GM18909 (cell line): ENCODE measurements at regions not wholly inside any gene's neighbourhood (a gene's known extent, or its start where the extent isn't known, plus 50 kb on each side); places are given as distances from the start of the nearest gene placed in this dataset.

Source experiments
- ATAC-seq: cut with Tn5 transposase; IDR thresholded peaks from one replicate; pipeline ENCODE4 v1.9.1; 2021; ENCODE audit warnings: mild to moderate bottlenecking; ENCODE audit not compliant: unreplicated experiment, poor library complexity

DNA sequence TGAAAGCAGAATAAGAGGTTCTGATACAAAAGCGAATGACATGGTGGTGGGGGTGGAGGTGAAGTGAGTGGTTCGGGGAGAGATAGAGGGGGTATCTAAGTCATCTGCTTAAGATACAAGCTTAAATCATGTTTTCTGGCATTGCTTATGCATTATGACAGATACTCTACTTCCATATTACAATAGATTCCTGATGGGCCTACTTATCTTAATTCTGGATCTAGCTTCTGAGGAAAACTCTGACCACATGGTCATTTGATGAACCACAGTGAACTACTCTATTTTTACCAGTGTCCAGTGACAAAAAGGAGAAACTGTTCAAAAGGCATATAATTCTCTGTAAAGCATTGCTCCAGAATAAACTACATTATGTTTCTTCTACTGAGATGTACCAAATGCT is 673.7 kb upstream of the CCDC54 start:
- ATAC-seq = no peak

DNA sequence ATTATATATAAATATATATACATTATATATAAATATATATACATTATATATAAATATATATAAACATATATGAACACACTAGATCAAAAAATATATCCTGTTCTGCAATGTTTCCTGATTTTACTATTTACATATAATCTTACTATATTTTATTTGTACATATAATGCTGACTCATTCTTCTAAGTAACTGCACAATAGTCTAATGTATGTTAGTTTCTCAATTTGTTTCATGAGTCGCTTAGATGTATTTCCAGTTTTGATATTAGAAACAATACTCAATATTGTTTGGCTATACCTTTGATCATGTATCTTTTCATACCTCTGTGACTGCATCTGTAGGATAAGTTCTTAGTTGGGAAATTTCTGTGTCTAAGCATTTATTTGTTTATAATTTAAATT is 669.9 kb upstream of the CCDC54 start:
- no peak for ATAC-seq

DNA sequence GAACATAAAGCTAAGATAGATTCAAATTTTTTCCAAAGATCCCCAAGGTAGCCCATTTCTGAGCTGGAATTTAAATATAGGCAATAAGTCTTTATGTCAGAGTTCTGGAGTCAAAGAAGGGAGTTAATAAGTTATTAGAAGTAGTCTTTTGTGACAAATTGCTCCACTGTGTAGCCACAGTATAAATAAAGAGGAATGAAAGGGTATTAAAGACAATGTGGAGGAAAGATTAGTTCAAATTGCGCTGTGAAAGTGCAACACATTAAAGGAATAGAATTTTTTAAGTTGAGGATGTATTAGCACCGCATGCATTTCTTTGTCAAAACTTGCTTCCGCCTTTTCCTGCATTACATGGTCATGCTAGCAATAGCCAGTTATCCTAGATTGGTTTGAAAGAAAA is 666.6 kb upstream of the CCDC54 start:
- ATAC-seq = no peak

DNA sequence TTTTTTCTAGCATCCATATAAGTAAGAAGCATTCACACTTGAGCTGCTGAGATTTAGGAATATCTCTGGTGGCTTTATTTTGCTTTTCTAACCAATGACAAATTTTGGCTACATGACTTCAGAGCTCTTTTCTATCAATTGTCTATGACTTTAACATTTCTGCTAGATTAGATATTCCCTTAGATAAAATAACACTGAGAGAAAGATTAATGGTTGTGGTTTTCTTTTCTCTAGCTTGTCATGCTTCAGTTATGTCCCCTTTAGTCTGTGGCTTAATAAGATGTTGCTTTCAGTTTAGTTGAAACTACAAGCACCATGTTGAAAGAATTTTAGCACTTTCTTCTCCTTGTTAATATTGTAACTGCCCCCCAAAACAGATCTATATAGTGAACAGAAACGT is 665.6 kb upstream of the CCDC54 start:
- no peak for ATAC-seq

DNA sequence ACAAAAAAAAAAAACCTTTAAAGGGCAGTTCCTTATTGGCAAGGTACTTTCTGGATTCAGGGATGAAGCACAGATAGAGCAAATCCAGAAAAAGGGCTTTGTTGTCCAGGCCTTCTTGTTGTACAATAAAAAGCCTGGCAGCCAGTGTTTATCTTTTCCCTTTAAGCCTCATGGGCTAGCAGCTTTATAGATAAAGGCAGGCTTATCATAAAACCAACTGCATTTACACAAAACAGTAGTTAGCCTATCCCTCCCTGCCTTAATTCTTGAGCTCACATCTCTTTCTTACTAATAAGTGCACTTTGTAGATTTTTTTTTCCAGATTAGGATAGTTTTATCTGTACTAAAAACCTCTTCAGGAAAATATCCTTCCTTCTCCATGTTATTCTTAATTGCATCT is 662.8 kb upstream of the CCDC54 start:
- no peak for ATAC-seq

- no peak for ATAC-seq
These were observed 662.0 kb upstream of the CCDC54 start for GRCh38 chr3:106715286-106715685.

GRCh38 chr3:106717178-106717780 is 660.0 kb upstream of the CCDC54 start:
- ATAC-seq = no peak

GRCh38 chr3:106719077-106719476 is 658.2 kb upstream of the CCDC54 start:
- no peak for ATAC-seq

- no peak for ATAC-seq
These were observed 657.7 kb upstream of the CCDC54 start for GRCh38 chr3:106719583-106719982.

GRCh38 chr3:106720510-106720909 is 656.7 kb upstream of the CCDC54 start:
- no peak for ATAC-seq

DNA sequence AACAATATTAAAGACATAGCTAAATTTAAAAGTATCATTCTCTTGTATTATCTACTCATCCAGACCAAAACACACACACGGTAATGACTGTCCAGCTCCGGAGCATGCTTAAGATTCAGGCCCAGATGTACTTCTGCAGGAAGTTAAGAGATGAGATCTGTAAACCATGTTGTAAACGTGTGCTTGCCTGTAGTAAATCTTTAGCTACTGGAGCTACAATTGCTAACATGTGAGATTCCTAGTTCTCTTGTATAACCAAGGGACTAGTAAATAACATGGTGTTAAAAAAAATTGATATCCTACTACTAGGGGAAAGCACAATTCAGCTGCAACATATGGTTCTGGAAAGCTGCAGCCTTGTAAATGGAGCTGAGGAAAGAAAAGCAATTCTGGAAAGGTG is 651.7 kb upstream of the CCDC54 start:
- no peak for ATAC-seq

DNA sequence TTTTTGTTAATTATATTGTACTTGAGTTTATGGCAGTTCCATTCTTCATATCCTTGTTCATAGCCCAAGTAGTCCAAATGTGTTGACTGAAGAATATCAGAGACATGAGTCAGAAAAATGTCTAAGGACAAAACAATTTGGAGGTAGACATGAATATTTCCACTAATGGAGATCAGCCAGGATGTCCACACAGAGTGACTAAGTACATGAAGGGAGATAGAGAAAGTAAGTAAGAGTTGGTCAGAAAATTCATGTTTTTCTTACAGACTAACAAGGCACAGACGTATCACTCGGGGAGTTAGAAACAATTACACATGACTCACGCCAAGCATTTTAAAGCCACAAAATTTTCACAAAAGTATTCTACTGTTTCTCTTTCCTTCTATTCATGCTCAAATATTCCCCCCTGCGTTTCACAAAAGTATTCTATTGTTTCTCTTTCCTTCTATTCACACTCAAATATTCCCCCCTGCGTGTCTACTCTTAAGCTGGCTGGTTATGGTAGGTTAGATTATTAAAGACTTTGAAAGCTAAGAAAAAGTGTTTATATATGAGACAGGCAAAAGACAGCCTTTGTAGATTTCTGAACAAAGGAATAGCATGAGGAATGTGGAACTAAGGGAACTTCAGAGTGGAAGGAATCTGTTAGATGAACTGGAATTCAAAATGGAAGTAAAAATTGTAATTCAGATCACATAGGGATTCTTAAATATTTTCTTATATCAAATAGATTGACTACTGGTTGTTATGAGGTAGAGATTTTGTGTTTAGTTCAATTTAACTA is 648.7 kb upstream of the CCDC54 start:
- no peak for ATAC-seq

GRCh38 chr3:106729481-106729880 is 647.8 kb upstream of the CCDC54 start:
- no peak for ATAC-seq

GRCh38 chr3:106731230-106731629 is 646.0 kb upstream of the CCDC54 start:
- no peak for ATAC-seq

GRCh38 chr3:106734712-106735111 is 642.5 kb upstream of the CCDC54 start:
- ATAC-seq = no peak

DNA sequence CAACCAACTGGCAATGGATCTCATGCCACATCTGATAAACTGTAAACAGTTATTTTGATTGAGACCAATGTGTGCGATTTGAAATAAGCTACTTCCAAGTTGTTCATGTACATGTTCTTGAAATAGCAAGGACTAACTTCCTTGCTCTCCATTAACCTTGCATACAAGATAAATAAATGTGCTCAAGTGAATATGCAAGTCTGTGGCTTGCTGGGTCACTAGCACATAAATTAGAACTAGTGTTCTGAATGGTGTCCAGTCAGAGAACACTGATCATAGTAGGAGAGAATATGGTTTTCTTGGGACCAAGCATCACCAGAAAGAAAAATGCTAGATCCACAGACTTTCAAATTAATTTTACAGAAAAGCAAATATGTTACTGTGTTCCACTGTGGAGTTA is 640.0 kb upstream of the CCDC54 start:
- no peak for ATAC-seq

- ATAC-seq = no peak
These were observed 637.1 kb upstream of the CCDC54 start for GRCh38 chr3:106740116-106740515.

DNA sequence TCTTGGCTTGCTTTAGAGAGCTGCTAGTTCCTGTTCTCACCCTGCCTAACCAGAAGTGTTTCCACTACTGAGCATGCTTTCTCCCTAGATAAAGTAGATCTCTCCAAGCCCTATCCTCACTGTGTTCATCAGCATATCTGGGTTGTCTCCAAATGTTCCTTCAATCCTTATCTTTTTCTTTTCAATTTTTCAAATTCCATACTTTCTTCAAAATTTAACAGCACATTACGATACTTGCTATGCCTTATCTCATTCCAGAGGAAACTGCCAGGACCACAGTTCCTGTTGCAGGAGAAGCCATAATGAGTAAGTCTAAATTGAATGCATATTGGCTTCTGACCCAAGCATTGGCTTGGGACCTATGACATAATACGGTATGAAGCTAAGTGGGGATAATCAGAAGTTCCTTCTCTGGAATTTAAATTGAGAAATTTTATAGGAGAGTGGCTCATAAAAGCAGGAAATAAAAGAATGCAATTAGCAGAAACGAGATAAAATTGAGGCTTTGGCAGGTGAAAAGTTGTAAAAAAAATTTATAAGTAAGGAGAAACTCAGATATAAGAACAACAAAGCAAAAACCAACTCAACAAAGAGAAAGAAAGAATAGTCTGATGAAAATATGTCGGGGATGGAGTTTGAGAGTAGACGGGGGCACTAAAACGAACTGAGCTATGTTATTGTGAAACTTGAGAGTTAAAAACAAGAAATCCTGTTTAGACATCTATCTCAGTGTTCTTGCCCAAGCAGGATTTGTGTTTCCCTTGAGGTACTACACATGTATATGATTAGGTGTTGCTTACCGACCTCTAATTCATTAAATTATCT is 631.7 kb upstream of the CCDC54 start:
- no peak for ATAC-seq

DNA sequence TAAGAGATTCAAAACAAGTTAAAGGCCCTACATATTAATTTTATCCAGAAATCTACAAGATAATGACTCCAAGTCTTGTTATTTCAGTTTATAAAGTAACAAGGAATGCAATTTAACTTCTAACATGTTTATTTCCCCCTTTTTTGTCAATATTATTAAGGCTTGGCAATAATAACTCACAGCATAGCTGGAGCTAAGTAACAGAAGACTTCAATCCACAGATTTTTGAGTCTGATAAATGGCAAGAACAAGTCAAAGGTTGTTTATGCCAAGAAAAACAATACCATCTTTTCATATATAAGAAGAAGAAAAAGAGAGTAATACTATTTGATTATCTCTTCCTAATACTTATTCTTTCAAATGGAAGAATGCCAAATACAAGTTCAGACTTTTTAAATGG is 631.0 kb upstream of the CCDC54 start:
- no peak for ATAC-seq

- ATAC-seq = no peak
These were observed 628.6 kb upstream of the CCDC54 start for GRCh38 chr3:106748472-106749262.

DNA sequence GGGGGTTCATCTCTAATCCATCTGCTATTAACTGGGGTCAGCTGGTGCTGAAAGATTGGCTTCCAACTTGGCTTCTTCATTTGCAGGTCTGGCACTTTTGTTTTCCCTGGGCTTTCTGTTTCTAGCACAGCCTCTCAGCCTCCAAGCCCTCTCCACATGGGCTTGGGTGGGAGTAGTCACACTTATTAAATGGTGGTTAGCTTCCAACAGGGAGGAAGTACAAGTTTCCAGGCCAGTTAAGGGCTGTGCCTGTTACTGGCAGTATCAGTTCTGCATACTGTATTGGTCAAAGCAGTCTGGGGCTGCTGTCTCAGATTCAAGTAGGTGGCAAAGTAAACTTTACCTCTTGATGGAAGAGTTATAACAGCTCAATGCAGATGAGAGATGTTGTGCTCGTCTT is 627.1 kb upstream of the CCDC54 start:
- no peak for ATAC-seq
